KMS-11 (cell line): ENCODE measurements at regions not wholly inside any gene's neighbourhood (a gene's known extent, or its start where the extent isn't known, plus 50 kb on each side); places are given as distances from the start of the nearest gene placed in this dataset.

Source experiments
- H2AFZ ChIP-seq: fragments of 200-600 bp; sonication (generic); 2 replicates; pipeline ENCODE4 v1.6.1; 2016; ENCODE audit warnings: antibody characterized with exemption, mixed run types, low read depth
- H3K27ac ChIP-seq: fragments of 200-600 bp; sonication (generic); 2 replicates; pipeline ENCODE4 v1.6.1; 2016; ENCODE audit warnings: mild to moderate bottlenecking, mixed run types
- H3K27me3 ChIP-seq: fragments of 200-600 bp; sonication (generic); 2 replicates; pipeline ENCODE4 v1.6.1; 2017; ENCODE audit warnings: mild to moderate bottlenecking, low read depth, mixed run types, moderate library complexity; ENCODE audit not compliant: insufficient read depth
- H3K36me3 ChIP-seq: fragments of 200-600 bp; sonication (generic); 2 replicates; pipeline ENCODE4 v1.6.1; 2017; ENCODE audit warnings: mild to moderate bottlenecking, mixed run types; ENCODE audit not compliant: insufficient read depth
- H3K4me1 ChIP-seq: fragments of 200-600 bp; sonication (generic); 2 replicates; pipeline ENCODE4 v1.6.1; 2016; ENCODE audit warnings: mild to moderate bottlenecking, low read depth, mixed run types; ENCODE audit not compliant: poor library complexity, severe bottlenecking
- H3K4me2 ChIP-seq: fragments of 200-600 bp; sonication (generic); 2 replicates; pipeline ENCODE4 v1.7.0; 2016; ENCODE audit warnings: mild to moderate bottlenecking, mixed run types
- H3K4me3 ChIP-seq: fragments of 200-600 bp; sonication (generic); IDR thresholded peaks from 2 replicates; pipeline ENCODE4 v1.6.1; 2017; ENCODE audit warnings: low read depth, low read length, mixed read lengths; ENCODE audit not compliant: insufficient read depth
- H3K79me2 ChIP-seq: fragments of 200-600 bp; sonication (generic); 2 replicates; pipeline ENCODE4 v1.6.1; 2016; ENCODE audit warnings: low read depth, mixed run types; ENCODE audit not compliant: insufficient read depth
- H3K9ac ChIP-seq: fragments of 200-600 bp; sonication (generic); 2 replicates; pipeline ENCODE4 v1.6.1; 2016; ENCODE audit warnings: mild to moderate bottlenecking, mixed run types
- H4K20me1 ChIP-seq: fragments of 200-600 bp; sonication (generic); 2 replicates; pipeline ENCODE4 v1.6.1; 2016; ENCODE audit warnings: mild to moderate bottlenecking, mixed run types; ENCODE audit not compliant: insufficient read depth
- CTCF ChIP-seq: fragments of 200-600 bp; sonication (generic); conservative IDR thresholded peaks from 2 replicates; pipeline ENCODE4 v1.6.1; 2017; ENCODE audit warnings: low read depth, mild to moderate bottlenecking, antibody characterized with exemption, low read length, moderate library complexity, mixed read lengths

DNA sequence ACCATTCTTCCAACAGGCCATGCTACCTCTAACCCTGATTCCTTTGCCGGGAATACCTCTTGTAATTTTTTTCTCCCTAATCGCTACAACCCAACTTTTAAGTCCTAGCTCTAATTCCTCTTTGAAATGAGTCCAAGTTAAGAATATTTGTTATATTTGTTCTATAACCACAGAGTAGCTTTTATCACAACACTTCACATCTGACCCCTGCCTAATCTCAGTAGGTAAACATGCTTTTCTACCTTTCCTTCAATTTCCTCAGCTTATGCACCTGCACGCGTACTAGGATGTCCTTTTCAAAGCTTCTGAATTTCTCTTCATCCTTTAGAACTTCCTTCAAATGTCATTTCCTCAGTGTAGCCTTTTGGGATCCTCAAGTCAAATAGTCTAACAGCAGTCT lies 915.5 kb upstream of the LCORL start:
- Histone ChIP-seq H2AFZ (no peak overlapping the region), H3K79me2 (no peaks in the 10 kb centered on the region), H3K4me2 (no peak overlapping the region), H3K4me1 (no peaks in the 10 kb centered on the region), H3K27ac (no peak overlapping the region), H3K9ac (no peak overlapping the region), H3K27me3 (no peaks in the 10 kb centered on the region), H4K20me1 (no peaks in the 10 kb centered on the region), H3K4me3 (no peak overlapping the region), H3K36me3 (no peaks in the 10 kb centered on the region)
- no peak for TF ChIP-seq CTCF

GRCh38 chr4:18935659-18936345 lies 914.2 kb upstream of the LCORL start:
- Histone ChIP-seq H3K4me3 (no peak overlapping the region), H3K36me3 (no peaks in the 10 kb centered on the region), H3K27me3 (no peaks in the 10 kb centered on the region), H4K20me1 (no peaks in the 10 kb centered on the region), H3K4me2 (no peak overlapping the region), H3K79me2 (no peaks in the 10 kb centered on the region), H3K9ac (no peak overlapping the region), H2AFZ (no peak overlapping the region), H3K27ac (no peak overlapping the region), H3K4me1 (no peaks in the 10 kb centered on the region)
- TF ChIP-seq CTCF, result no peak

- no peaks in the 10 kb centered on the region for H3K36me3 ChIP-seq
- no peaks in the 10 kb centered on the region for H3K4me1 ChIP-seq
- no peak overlapping the region for H3K27ac ChIP-seq
- H3K79me2 ChIP-seq, result no peaks in the 10 kb centered on the region
- H3K4me2 ChIP-seq, result no peak overlapping the region
- H4K20me1 ChIP-seq, result no peaks in the 10 kb centered on the region
- H3K27me3 ChIP-seq, result no peaks in the 10 kb centered on the region
- H2AFZ ChIP-seq, result no peak overlapping the region
- TF ChIP-seq CTCF, result no peak
- no peak overlapping the region for H3K4me3 ChIP-seq
- no peak overlapping the region for H3K9ac ChIP-seq
These were observed 912.6 kb upstream of the LCORL start for GRCh38 chr4:18934197-18934596.

DNA sequence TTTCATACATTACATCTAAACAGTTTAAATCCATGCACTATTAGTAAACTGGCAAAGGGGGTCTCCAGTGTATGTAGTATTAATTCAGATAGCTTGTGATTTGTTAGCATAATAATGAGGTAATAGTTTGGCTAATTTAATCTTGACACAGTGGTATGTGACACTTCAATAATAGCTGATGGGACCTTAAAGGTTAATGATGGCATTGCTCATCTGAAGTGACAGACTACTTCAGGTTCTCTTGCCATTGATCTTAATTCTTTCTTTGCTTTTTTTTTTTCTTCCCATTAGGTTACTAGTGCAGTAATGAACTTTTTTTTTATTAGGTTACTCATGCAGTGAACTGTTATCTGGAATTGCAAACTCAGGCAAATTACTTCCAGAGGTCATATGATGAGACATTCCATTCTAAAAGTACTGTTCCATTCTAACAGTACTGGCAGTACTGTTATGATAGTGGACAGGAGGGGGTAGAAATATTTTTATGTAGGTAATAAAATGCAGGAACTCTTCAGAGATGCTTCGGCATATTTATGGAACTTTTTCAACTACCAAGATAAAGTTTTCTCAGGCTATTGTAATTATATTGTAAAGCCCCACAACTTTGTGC lies 911.3 kb upstream of the LCORL start:
- no peak overlapping the region for H3K4me3 ChIP-seq
- H3K27ac ChIP-seq, result no peak overlapping the region
- no peaks in the 10 kb centered on the region for H3K36me3 ChIP-seq
- H3K4me2 ChIP-seq, result no peak overlapping the region
- TF ChIP-seq CTCF, result no peak
- H4K20me1 ChIP-seq, result no peaks in the 10 kb centered on the region
- no peaks in the 10 kb centered on the region for H3K27me3 ChIP-seq
- H3K4me1 ChIP-seq, result no peaks in the 10 kb centered on the region
- H3K9ac ChIP-seq, result no peak overlapping the region
- H2AFZ ChIP-seq, result no peak overlapping the region
- no peaks in the 10 kb centered on the region for H3K79me2 ChIP-seq
